ENCODE measurements at regions not wholly inside any gene's neighbourhood (a gene's known extent, or its start where the extent isn't known, plus 50 kb on each side); places are given as distances from the start of the nearest gene placed in this dataset.

DNA sequence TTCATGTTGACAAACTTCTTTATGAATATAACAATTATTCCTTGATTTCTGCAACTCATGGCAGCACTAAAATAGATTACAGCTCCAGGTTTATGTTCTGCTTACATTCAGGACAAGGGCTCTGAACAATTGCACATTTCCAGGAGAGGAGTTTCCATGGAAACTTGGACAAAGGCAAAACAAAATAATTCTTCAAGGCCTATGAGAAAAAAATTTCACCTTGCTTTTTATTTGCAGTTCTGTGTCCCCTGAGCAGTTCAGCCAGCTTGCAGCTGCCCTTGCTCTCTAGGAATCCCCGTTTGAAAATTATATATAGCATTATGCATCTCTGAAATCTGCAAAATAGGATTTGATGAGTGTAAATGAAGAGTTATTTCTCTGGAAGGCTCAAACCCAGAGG, 71.7 kb downstream of the ARL4A start:
- Histone ChIP-seq H3K27ac (no peak overlapping the region), H3K4me1 (peaks cover 0 to 5% (median 0%) of the 10 kb centered on the region in 4 donors), H3K4me3 (no peak overlapping the region), H3K9me3 (no peaks in the 10 kb centered on the region), H3K27me3 (no peaks in the 10 kb centered on the region), H3K36me3 (no peaks in the 10 kb centered on the region)
- intact Hi-C loops (cut with DNase I; ENCODE audit: low total_unique reads), result no loop called here
- TF ChIP-seq EP300 (IDR thresholded peaks at IDR 0.05), result no peak
- TF ChIP-seq, protein P1, sequence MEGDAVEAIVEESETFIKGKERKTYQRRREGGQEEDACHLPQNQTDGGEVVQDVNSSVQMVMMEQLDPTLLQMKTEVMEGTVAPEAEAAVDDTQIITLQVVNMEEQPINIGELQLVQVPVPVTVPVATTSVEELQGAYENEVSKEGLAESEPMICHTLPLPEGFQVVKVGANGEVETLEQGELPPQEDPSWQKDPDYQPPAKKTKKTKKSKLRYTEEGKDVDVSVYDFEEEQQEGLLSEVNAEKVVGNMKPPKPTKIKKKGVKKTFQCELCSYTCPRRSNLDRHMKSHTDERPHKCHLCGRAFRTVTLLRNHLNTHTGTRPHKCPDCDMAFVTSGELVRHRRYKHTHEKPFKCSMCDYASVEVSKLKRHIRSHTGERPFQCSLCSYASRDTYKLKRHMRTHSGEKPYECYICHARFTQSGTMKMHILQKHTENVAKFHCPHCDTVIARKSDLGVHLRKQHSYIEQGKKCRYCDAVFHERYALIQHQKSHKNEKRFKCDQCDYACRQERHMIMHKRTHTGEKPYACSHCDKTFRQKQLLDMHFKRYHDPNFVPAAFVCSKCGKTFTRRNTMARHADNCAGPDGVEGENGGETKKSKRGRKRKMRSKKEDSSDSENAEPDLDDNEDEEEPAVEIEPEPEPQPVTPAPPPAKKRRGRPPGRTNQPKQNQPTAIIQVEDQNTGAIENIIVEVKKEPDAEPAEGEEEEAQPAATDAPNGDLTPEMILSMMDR (IDR thresholded peaks at IDR 0.05), result no peak
- no peak for TF ChIP-seq POLR2AphosphoS5 (IDR thresholded peaks at IDR 0.05)
- TF ChIP-seq POLR2A (IDR thresholded peaks at IDR 0.05), result no peak
- WGBS, 5 donors, result 23 to 46% (median 40%) methylated on average over 1 of the region's 1 CpG
- DNase-seq, result peak in 1 of 2 donors; percentile 54

DNA sequence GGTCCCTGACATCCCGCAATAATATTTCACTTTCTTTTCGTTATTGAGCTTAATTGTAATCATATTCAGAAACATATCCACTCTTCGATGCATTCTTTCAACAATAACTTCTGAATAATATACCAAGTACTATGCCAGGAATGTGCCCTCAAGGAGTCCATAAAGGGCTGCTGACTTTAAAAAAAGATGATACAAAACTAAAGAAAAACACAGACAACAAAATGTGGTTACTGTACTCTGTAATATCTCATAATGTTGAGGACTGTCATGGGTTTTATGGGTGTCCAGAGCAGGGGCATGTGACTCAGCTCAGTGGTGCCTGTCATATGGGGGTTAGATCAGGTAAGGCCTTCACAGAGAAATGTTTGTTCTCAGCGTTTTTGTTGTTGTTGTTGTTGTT, 73.7 kb downstream of the ARL4A start:
- WGBS, 5 donors, result 88 to 94% (median 91%) methylated on average over 4 of the region's 4 CpGs
- intact Hi-C loops (cut with DNase I; ENCODE audit: low total_unique reads), result no loop called here
- TF ChIP-seq, protein P1 (IDR thresholded peaks at IDR 0.05), result no peak
- TF ChIP-seq POLR2A (IDR thresholded peaks at IDR 0.05), result no peak
- no peak for TF ChIP-seq POLR2AphosphoS5 (IDR thresholded peaks at IDR 0.05)
- no peak for TF ChIP-seq EP300 (IDR thresholded peaks at IDR 0.05)
- Histone ChIP-seq H3K27me3 (no peaks in the 10 kb centered on the region), H3K27ac (no peak overlapping the region), H3K4me3 (no peak overlapping the region), H3K4me1 (peaks cover 0 to 5% (median 0%) of the 10 kb centered on the region in 4 donors), H3K9me3 (no peaks in the 10 kb centered on the region), H3K36me3 (no peaks in the 10 kb centered on the region)
- no peak for DNase-seq

DNA sequence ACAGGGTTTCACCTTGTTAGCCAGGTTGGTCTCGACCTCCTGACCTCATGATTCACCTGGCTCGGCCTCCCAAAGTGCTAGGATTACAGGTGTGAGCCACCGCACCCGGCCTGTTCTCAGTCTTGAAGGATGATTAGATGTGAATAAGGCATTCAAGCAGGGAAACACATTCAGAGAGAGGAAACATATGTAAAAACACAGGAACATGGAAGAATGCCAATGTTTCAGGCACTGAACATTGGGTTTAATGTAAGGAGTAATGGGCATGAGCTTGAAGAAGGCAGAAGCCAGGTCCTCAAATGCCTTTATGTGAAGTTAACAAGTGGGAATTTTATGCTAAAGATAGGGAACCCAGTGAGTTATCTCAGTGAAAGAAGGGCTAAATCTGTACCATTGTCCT, 74.3 kb downstream of the ARL4A start:
- 83 to 92% (median 84%) methylated on average over 4 of the region's 4 CpGs for WGBS, 5 donors
- no peaks in the 10 kb centered on the region for H3K36me3 ChIP-seq
- intact Hi-C loops (cut with DNase I; ENCODE audit: low total_unique reads), result no loop called here
- TF ChIP-seq POLR2A (IDR thresholded peaks at IDR 0.05), result no peak
- TF ChIP-seq, protein P1 (IDR thresholded peaks at IDR 0.05), result no peak
- no peak for TF ChIP-seq EP300 (IDR thresholded peaks at IDR 0.05)
- no peak for TF ChIP-seq POLR2AphosphoS5 (IDR thresholded peaks at IDR 0.05)
- no peak overlapping the region for H3K27ac ChIP-seq
- peaks cover 0 to 5% (median 0%) of the 10 kb centered on the region in 4 donors for H3K4me1 ChIP-seq
- no peak for DNase-seq
- H3K27me3 ChIP-seq, result no peaks in the 10 kb centered on the region
- H3K4me3 ChIP-seq, result no peak overlapping the region
- H3K9me3 ChIP-seq, result no peaks in the 10 kb centered on the region

DNA sequence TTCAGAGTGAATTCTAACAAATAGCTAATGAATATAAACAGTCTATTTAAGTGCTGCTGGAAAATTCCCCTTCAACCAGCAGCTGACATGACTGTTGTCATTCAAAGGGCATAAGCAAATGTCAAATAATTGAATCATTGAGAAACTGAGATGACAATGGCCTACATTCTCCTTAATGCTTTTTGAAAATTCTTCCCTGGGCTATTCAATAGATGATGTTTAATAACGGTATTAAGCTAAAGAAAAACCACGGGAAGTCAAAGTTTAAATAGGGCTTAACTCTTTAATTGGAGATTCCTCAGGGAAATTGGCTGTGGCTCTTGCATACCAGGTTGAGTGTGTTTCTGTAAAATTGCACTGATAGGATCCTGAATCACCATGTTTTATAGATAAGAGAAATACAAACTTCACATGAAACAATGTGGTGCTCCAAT, 77.0 kb downstream of the ARL4A start:
- no peak for DNase-seq
- intact Hi-C loops (cut with DNase I; ENCODE audit: low total_unique reads), result no loop called here
- no peak for TF ChIP-seq POLR2AphosphoS5 (IDR thresholded peaks at IDR 0.05)
- no peak overlapping the region for H3K4me3 ChIP-seq
- H3K4me1 ChIP-seq, result peaks cover 0 to under 1% (median 0%) of the 10 kb centered on the region in 4 donors
- no peaks in the 10 kb centered on the region for H3K9me3 ChIP-seq
- H3K36me3 ChIP-seq, result no peaks in the 10 kb centered on the region
- H3K27ac ChIP-seq, result no peak overlapping the region
- WGBS, 5 donors, result 64 to 77% (median 67%) methylated on average over 2 of the region's 2 CpGs
- H3K27me3 ChIP-seq, result no peaks in the 10 kb centered on the region

DNA sequence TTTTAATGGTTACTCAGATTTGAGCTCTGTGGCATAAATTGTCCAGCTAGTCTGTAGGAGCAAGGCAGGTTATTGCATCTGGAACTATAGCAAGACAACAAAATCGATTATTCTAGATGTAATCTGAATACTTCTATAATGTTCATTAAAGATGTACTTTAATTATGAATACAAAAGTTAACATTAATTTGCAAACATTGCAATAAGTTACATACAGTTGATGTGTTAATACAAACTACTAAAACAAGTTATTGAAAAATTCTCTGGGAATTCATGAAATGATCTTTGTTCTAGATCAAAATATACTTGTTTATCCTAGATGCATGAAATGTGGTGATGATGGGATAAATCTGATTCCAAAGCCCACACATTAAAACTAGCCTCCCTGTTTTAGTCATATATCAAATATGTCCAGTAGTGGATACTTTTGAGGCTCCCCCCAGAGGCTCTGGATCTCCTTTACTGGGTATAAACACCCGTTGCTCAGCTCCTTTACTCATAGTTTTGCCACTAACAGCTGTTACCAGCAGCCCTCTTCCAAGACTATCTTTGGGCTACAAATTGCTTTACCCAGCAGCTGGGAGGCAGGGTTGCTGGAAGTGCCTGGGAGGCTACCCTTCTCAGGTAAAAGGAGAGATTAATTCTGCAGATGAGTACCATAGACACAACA, 78.1 kb downstream of the ARL4A start:
- Histone ChIP-seq H3K27me3 (no peaks in the 10 kb centered on the region), H3K9me3 (no peaks in the 10 kb centered on the region), H3K36me3 (no peaks in the 10 kb centered on the region), H3K4me1 (peaks cover 0 to 11% (median 10%) of the 10 kb centered on the region in 4 donors), H3K27ac (no peak overlapping the region), H3K4me3 (no peak overlapping the region)
- intact Hi-C loops (cut with DNase I; ENCODE audit: low total_unique reads), result no loop called here
- no peak for DNase-seq
- 65 to 82% (median 78%) methylated on average over 2 of the region's 2 CpGs for WGBS, 5 donors
- TF ChIP-seq, protein P1 (IDR thresholded peaks at IDR 0.05), result no peak
- no peak for TF ChIP-seq EP300 (IDR thresholded peaks at IDR 0.05)
- TF ChIP-seq POLR2A (IDR thresholded peaks at IDR 0.05), result no peak
- no peak for TF ChIP-seq POLR2AphosphoS5 (IDR thresholded peaks at IDR 0.05)

All from stomach (tissue), 8 donors.